BE2C (cell line): ENCODE measurements at regions not wholly inside any gene's neighbourhood (a gene's known extent, or its start where the extent isn't known, plus 50 kb on each side); places are given as distances from the start of the nearest gene placed in this dataset.

ENCODE experiments used
- DNase-seq: peaks from one replicate; pipeline ENCODE4 v3.0.0-alpha.2; 2020
- H3K27me3 ChIP-seq: fragments of 250-450 bp; sonication (Bioruptor Pico); 2 replicates; pipeline ENCODE4 v1.5.1; 2020; ENCODE audit warnings: mild to moderate bottlenecking
- H3K36me3 ChIP-seq: fragments of 250-450 bp; sonication (Bioruptor Pico); 2 replicates; pipeline ENCODE4 v1.5.1; 2020; ENCODE audit warnings: mild to moderate bottlenecking
- H3K4me1 ChIP-seq: fragments of 250-450 bp; sonication (Bioruptor Pico); 2 replicates; pipeline ENCODE4 v1.5.1; 2020
- H3K4me3 ChIP-seq: 2 replicates; pipeline ENCODE4 v1.5.1; 2011; ENCODE audit warnings: low read depth, low read length
- H3K9me3 ChIP-seq: fragments of 250-450 bp; sonication (Bioruptor Pico); 2 replicates; pipeline ENCODE4 v1.5.1; 2020
- TF ChIP-seq, protein P1 (sequence below): IDR thresholded peaks from 2 replicates; pipeline ENCODE4 v1.5.1; 2012; ENCODE audit warnings: mild to moderate bottlenecking, low read depth, low read length

DNA sequence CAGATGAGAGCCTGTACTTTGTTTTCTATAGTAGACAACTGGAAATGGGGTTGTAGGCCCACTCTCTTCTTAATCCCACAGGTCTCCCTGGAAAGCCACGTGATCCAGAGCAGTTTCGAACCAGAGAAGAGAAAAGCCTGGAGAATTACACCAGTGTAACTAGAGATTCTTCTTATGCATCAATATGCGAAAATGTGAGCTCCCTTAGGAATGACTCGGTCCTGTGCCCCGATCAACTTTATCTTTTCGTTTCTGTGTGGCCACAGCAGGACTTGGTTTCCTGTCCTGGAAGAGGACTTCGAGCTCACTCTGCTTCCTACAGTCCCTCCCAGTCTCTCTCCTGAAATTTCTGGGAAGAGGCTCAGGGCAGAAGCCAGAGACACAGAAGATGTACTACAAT, 73.8 kb upstream of the TPM1 start:
- Histone ChIP-seq H3K36me3 (no peaks in the 10 kb centered on the region), H3K4me1 (no peaks in the 10 kb centered on the region), H3K27me3 (no peaks in the 10 kb centered on the region), H3K4me3 (no peak overlapping the region), H3K9me3 (no peaks in the 10 kb centered on the region)
- TF ChIP-seq, protein P1, sequence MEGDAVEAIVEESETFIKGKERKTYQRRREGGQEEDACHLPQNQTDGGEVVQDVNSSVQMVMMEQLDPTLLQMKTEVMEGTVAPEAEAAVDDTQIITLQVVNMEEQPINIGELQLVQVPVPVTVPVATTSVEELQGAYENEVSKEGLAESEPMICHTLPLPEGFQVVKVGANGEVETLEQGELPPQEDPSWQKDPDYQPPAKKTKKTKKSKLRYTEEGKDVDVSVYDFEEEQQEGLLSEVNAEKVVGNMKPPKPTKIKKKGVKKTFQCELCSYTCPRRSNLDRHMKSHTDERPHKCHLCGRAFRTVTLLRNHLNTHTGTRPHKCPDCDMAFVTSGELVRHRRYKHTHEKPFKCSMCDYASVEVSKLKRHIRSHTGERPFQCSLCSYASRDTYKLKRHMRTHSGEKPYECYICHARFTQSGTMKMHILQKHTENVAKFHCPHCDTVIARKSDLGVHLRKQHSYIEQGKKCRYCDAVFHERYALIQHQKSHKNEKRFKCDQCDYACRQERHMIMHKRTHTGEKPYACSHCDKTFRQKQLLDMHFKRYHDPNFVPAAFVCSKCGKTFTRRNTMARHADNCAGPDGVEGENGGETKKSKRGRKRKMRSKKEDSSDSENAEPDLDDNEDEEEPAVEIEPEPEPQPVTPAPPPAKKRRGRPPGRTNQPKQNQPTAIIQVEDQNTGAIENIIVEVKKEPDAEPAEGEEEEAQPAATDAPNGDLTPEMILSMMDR, result no peak
- no peak for DNase-seq

GRCh38 chr15:62969442-62970089, 73.0 kb upstream of the TPM1 start:
- no peaks in the 10 kb centered on the region for H3K36me3 ChIP-seq
- no peaks in the 10 kb centered on the region for H3K27me3 ChIP-seq
- no peak overlapping the region for H3K4me3 ChIP-seq
- TF ChIP-seq, protein P1, result no peak
- DNase-seq, result no peak
- no peaks in the 10 kb centered on the region for H3K9me3 ChIP-seq
- H3K4me1 ChIP-seq, result no peaks in the 10 kb centered on the region

- DNase-seq, result no peak
- TF ChIP-seq, protein P1, result no peak
- no peak overlapping the region for H3K4me3 ChIP-seq
- no peaks in the 10 kb centered on the region for H3K9me3 ChIP-seq
- H3K27me3 ChIP-seq, result no peaks in the 10 kb centered on the region
- H3K36me3 ChIP-seq, result no peaks in the 10 kb centered on the region
- H3K4me1 ChIP-seq, result peaks cover under 1% of the 10 kb centered on the region
Measured at GRCh38 chr15:62972814-62973213, 69.7 kb upstream of the TPM1 start.

GRCh38 chr15:62975515-62975914, 67.0 kb upstream of the TPM1 start:
- TF ChIP-seq, protein P1, result no peak
- Histone ChIP-seq H3K36me3 (no peaks in the 10 kb centered on the region), H3K4me1 (peaks cover 9% of the 10 kb centered on the region), H3K4me3 (no peak overlapping the region), H3K9me3 (no peaks in the 10 kb centered on the region), H3K27me3 (no peaks in the 10 kb centered on the region)
- DNase-seq, result no peak

- Histone ChIP-seq H3K4me1 (peaks cover 9% of the 10 kb centered on the region), H3K36me3 (no peaks in the 10 kb centered on the region), H3K9me3 (no peaks in the 10 kb centered on the region), H3K27me3 (no peaks in the 10 kb centered on the region), H3K4me3 (no peak overlapping the region)
- TF ChIP-seq, protein P1, result no peak
- DNase-seq, result no peak
Measured at GRCh38 chr15:62976301-62976881, 66.2 kb upstream of the TPM1 start.
